Neural progenitor cell (in vitro differentiated cells): ENCODE measurements at regions not wholly inside any gene's neighbourhood (a gene's known extent, or its start where the extent isn't known, plus 50 kb on each side); places are given as distances from the start of the nearest gene placed in this dataset.

Experiments used
- DNase-seq: peaks from one replicate; pipeline ENCODE4 v3.0.0-alpha.2; 2016; ENCODE audit warnings: low spot score
- H2AFZ ChIP-seq: fragments of 200-600 bp; sonication (generic); replicated peaks from 2 replicates; pipeline ENCODE4 v1.6.1; 2016; ENCODE audit warnings: antibody characterized with exemption
- H3F3A ChIP-seq: fragments of 200-600 bp; sonication (generic); 2 replicates; pipeline ENCODE4 v1.6.1; 2016; ENCODE audit warnings: antibody characterized with exemption, low read depth
- H3K27ac ChIP-seq: fragments of 200-600 bp; sonication (generic); 2 replicates; pipeline ENCODE4 v1.5.1; 2016; ENCODE audit warnings: mild to moderate bottlenecking
- H3K27me3 ChIP-seq: fragments of 200-600 bp; sonication (generic); 2 replicates; pipeline ENCODE4 v1.6.1; 2016; ENCODE audit warnings: mild to moderate bottlenecking, moderate library complexity
- H3K36me3 ChIP-seq: fragments of 200-600 bp; sonication (generic); 2 replicates; pipeline ENCODE4 v1.5.1; 2016
- H3K4me1 ChIP-seq: fragments of 200-600 bp; sonication (generic); 2 replicates; pipeline ENCODE4 v1.6.1; 2016; ENCODE audit warnings: mixed run types
- H3K4me2 ChIP-seq: fragments of 200-600 bp; sonication (generic); 2 replicates; pipeline ENCODE4 v1.6.1; 2016
- H3K4me3 ChIP-seq: fragments of 200-600 bp; sonication (generic); 2 replicates; pipeline ENCODE4 v1.5.1; 2016
- H3K79me2 ChIP-seq: fragments of 200-600 bp; sonication (generic); 2 replicates; pipeline ENCODE4 v1.6.1; 2016; ENCODE audit warnings: low read depth
- H3K9ac ChIP-seq: fragments of 200-600 bp; sonication (generic); 2 replicates; pipeline ENCODE4 v1.6.1; 2016
- H3K9me3 ChIP-seq: fragments of 200-600 bp; sonication (generic); 2 replicates; pipeline ENCODE4 v1.5.1; 2016; ENCODE audit warnings: low read depth
- H4K20me1 ChIP-seq: fragments of 200-600 bp; sonication (generic); 2 replicates; pipeline ENCODE4 v1.6.1; 2016; ENCODE audit warnings: low read depth
- H3K27ac Mint-ChIP-seq: 3 replicates; pipeline ENCODE4 v1.8.0; 2021; ENCODE audit warnings: mixed read lengths
- H3K27me3 Mint-ChIP-seq: 2 replicates; pipeline ENCODE4 v1.8.0; 2022; ENCODE audit warnings: low read depth, mild to moderate bottlenecking, inconsistent platforms, moderate library complexity, mixed read lengths; ENCODE audit not compliant: insufficient read depth
- H3K36me3 Mint-ChIP-seq: 3 replicates; pipeline ENCODE4 v1.8.0; 2021; ENCODE audit warnings: mixed read lengths
- H3K4me1 Mint-ChIP-seq: 3 replicates; pipeline ENCODE4 v1.8.0; 2021; ENCODE audit warnings: mixed read lengths
- H3K4me3 Mint-ChIP-seq: 3 replicates; pipeline ENCODE4 v1.8.0; 2021; ENCODE audit warnings: mild to moderate bottlenecking, moderate library complexity, mixed read lengths
- H3K9me3 Mint-ChIP-seq: 3 replicates; pipeline ENCODE4 v1.8.0; 2020; ENCODE audit warnings: mixed read lengths
- EZH2 ChIP-seq: fragments of 200-600 bp; sonication (generic); IDR thresholded peaks from 2 replicates; pipeline ENCODE4 v1.6.1; 2017; ENCODE audit warnings: antibody characterized with exemption, mild to moderate bottlenecking, moderate library complexity
- EZH2phosphoT487 ChIP-seq: fragments of 200-600 bp; sonication (generic); IDR thresholded peaks from 2 replicates; pipeline ENCODE4 v1.6.1; 2017; ENCODE audit warnings: antibody characterized with exemption
- TF ChIP-seq, protein P1 (sequence below): fragments of 200-600 bp; sonication (generic); IDR thresholded peaks from 2 replicates; pipeline ENCODE4 v1.5.1; 2017; ENCODE audit warnings: antibody characterized with exemption, mild to moderate bottlenecking

DNA sequence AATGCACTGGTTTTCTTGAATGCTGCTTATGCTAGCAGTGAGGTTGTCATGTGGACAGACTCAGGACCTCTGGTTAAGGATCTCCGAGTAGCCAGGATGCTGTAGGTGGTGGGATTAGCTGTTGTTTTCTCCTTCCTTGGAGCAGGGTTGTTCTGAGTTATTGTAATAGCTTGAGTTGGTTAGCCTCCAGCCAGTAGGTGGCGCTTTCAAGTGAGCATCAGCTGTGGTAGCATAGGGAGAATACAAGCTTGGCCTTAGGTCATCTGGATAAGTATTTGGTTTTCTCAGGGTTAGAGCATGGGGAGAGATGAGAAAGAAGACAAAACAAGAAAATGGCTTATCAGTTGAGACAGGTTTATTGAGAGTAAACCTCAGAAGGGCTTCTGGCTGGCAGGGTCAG lies 299.7 kb upstream of the FBXO33 start:
- Histone ChIP-seq H3K9ac (no peak overlapping the region), H3K27me3 (no peaks in the 10 kb centered on the region), H3K79me2 (no peaks in the 10 kb centered on the region), H2AFZ (no peak overlapping the region), H3K27ac (no peak overlapping the region), H3K9me3 (no peaks in the 10 kb centered on the region), H3F3A (no peaks in the 10 kb centered on the region), H3K4me2 (no peak overlapping the region), H4K20me1 (no peaks in the 10 kb centered on the region), H3K4me3 (no peak overlapping the region), H3K4me1 (no peaks in the 10 kb centered on the region), H3K36me3 (peaks cover 3% of the 10 kb centered on the region)
- no peak for DNase-seq
- Mint-ChIP-seq H3K4me3 (no peak overlapping the region), H3K9me3 (peaks cover 10% of the 10 kb centered on the region), H3K36me3 (no peaks in the 10 kb centered on the region), H3K27ac (no peak overlapping the region), H3K4me1 (peaks cover 11% of the 10 kb centered on the region), H3K27me3 (no peaks in the 10 kb centered on the region)
- TF ChIP-seq EZH2 = no peak
- TF ChIP-seq, protein P1, sequence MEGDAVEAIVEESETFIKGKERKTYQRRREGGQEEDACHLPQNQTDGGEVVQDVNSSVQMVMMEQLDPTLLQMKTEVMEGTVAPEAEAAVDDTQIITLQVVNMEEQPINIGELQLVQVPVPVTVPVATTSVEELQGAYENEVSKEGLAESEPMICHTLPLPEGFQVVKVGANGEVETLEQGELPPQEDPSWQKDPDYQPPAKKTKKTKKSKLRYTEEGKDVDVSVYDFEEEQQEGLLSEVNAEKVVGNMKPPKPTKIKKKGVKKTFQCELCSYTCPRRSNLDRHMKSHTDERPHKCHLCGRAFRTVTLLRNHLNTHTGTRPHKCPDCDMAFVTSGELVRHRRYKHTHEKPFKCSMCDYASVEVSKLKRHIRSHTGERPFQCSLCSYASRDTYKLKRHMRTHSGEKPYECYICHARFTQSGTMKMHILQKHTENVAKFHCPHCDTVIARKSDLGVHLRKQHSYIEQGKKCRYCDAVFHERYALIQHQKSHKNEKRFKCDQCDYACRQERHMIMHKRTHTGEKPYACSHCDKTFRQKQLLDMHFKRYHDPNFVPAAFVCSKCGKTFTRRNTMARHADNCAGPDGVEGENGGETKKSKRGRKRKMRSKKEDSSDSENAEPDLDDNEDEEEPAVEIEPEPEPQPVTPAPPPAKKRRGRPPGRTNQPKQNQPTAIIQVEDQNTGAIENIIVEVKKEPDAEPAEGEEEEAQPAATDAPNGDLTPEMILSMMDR = peak; percentile 33
- no peak for TF ChIP-seq EZH2phosphoT487

DNA sequence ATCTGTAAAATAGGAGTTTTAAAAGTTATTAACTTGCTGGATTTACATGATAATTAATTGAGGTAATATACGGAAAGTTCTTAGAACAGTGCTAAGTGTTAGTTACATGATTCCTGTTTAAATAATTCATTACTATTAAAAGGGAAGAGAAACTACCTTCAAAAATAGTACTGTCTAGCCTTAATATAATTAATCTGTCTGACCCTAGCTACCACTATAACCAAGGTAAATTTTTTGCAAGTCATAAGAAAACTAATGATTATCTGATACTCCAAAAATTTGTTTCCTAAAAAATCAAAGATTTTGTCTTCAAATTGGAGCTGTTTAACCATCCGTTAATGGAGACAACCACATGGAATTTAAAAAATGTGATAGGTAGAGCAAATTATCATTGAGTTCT lies 294.3 kb upstream of the FBXO33 start:
- H3K4me3 Mint-ChIP-seq = no peak overlapping the region
- DNase-seq = no peak
- Histone ChIP-seq H3K4me1 (no peaks in the 10 kb centered on the region), H3K27ac (no peak overlapping the region), H2AFZ (no peak overlapping the region), H4K20me1 (no peaks in the 10 kb centered on the region), H3K36me3 (peaks cover 3% of the 10 kb centered on the region), H3K79me2 (no peaks in the 10 kb centered on the region), H3K4me3 (no peak overlapping the region), H3K27me3 (no peaks in the 10 kb centered on the region), H3F3A (no peaks in the 10 kb centered on the region), H3K9me3 (no peaks in the 10 kb centered on the region), H3K4me2 (no peak overlapping the region), H3K9ac (no peak overlapping the region)
- no peaks in the 10 kb centered on the region for H3K4me1 Mint-ChIP-seq
- H3K27me3 Mint-ChIP-seq = no peaks in the 10 kb centered on the region
- no peak overlapping the region for H3K27ac Mint-ChIP-seq
- H3K9me3 Mint-ChIP-seq = peaks cover 10% of the 10 kb centered on the region
- TF ChIP-seq EZH2 (no peak), EZH2phosphoT487 (no peak)
- TF ChIP-seq, protein P1 = no peak
- no peaks in the 10 kb centered on the region for H3K36me3 Mint-ChIP-seq

DNA sequence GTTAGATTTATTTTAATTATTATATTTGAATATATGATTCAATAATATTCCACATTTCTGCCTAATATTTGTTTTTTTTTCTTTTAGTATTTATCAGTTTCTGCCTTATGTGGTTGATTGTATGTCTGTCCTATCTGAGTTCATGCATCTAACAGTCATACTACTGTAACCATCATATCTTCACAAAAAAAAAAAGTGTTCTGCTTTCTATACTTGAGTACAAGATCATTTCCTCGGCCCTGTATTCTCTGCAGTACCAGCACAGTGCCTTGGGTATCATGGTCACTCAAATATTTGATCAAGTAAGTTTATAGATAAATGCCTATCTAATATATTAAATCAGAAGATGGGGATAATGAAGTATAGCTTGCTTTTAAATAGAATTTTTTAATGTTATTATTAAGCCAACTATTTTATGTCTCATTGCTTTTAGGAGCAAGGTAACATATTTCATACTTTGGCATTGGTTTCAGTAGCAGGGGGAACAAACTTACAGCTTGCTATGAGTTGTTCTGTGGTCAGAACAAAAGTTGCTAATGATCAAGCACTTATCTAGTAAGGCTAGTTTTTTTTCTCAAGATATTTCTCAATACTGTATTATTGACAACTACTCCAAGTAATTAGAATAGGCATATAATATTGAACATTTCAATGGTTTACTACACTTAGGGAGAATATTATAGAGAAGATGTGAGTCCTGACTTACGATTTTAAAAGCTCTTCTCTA lies 290.5 kb upstream of the FBXO33 start:
- no peaks in the 10 kb centered on the region for H3K27me3 ChIP-seq
- no peaks in the 10 kb centered on the region for H3K9me3 Mint-ChIP-seq
- TF ChIP-seq EZH2phosphoT487 (no peak), EZH2 (no peak)
- TF ChIP-seq, protein P1 = no peak
- H3K36me3 ChIP-seq = no peaks in the 10 kb centered on the region
- H3K4me1 ChIP-seq = no peaks in the 10 kb centered on the region
- H3K36me3 Mint-ChIP-seq = no peaks in the 10 kb centered on the region
- H3K4me3 Mint-ChIP-seq = no peak overlapping the region
- H3K9me3 ChIP-seq = no peaks in the 10 kb centered on the region
- no peaks in the 10 kb centered on the region for H3K4me1 Mint-ChIP-seq
- H3F3A ChIP-seq = no peaks in the 10 kb centered on the region
- no peaks in the 10 kb centered on the region for H3K27me3 Mint-ChIP-seq
- no peak for DNase-seq
- no peaks in the 10 kb centered on the region for H3K79me2 ChIP-seq
- no peak overlapping the region for H3K4me3 ChIP-seq
- H3K27ac Mint-ChIP-seq = no peak overlapping the region
- H4K20me1 ChIP-seq = no peaks in the 10 kb centered on the region
- no peak overlapping the region for H3K4me2 ChIP-seq
- H3K27ac ChIP-seq = no peak overlapping the region
- H2AFZ ChIP-seq = no peak overlapping the region
- no peak overlapping the region for H3K9ac ChIP-seq
